TTC549 (cell line): ENCODE measurements at regions not wholly inside any gene's neighbourhood (a gene's known extent, or its start where the extent isn't known, plus 50 kb on each side); places are given as distances from the start of the nearest gene placed in this dataset.

Source experiments
- FAIRE-seq: peaks from 2 replicates; lab custom pipeline; 2012; peaks lifted over from hg19 to GRCh38; lab: Jason Lieb, UNC

GRCh38 chr20:20877079-20877478 lies 164.6 kb upstream of the RALGAPA2 start:
- no peak for FAIRE-seq

- FAIRE-seq: no peak
These were observed 163.3 kb upstream of the RALGAPA2 start for GRCh38 chr20:20875716-20876115.

GRCh38 chr20:20872428-20872827 lies 160.0 kb upstream of the RALGAPA2 start:
- no peak for FAIRE-seq

- no peak for FAIRE-seq
These were observed 156.8 kb upstream of the RALGAPA2 start for GRCh38 chr20:20869161-20869775.

- FAIRE-seq: no peak
These were observed 152.1 kb upstream of the RALGAPA2 start for GRCh38 chr20:20864351-20865096.

GRCh38 chr20:20860078-20860806 lies 147.8 kb upstream of the RALGAPA2 start:
- peak; percentile 39 for FAIRE-seq

GRCh38 chr20:20859510-20859909 lies 147.1 kb upstream of the RALGAPA2 start:
- no peak for FAIRE-seq

- FAIRE-seq: no peak
These were observed 144.5 kb upstream of the RALGAPA2 start for GRCh38 chr20:20856956-20857355.

GRCh38 chr20:20856306-20856705 lies 143.9 kb upstream of the RALGAPA2 start:
- no peak for FAIRE-seq

- FAIRE-seq: no peak
These were observed 138.9 kb upstream of the RALGAPA2 start for GRCh38 chr20:20851385-20851784.

GRCh38 chr20:20850407-20850806 lies 138.0 kb upstream of the RALGAPA2 start:
- FAIRE-seq: no peak

- no peak for FAIRE-seq
These were observed 136.7 kb upstream of the RALGAPA2 start for GRCh38 chr20:20849161-20849560.

- no peak for FAIRE-seq
These were observed 135.4 kb upstream of the RALGAPA2 start for GRCh38 chr20:20847814-20848213.

GRCh38 chr20:20843982-20844381 lies 131.5 kb upstream of the RALGAPA2 start:
- FAIRE-seq: no peak

- no peak for FAIRE-seq
These were observed 127.3 kb upstream of the RALGAPA2 start for GRCh38 chr20:20839771-20840170.

- no peak for FAIRE-seq
These were observed 125.2 kb upstream of the RALGAPA2 start for GRCh38 chr20:20837574-20838021.

- no peak for FAIRE-seq
These were observed 124.4 kb upstream of the RALGAPA2 start for GRCh38 chr20:20836836-20837235.

- FAIRE-seq: no peak
These were observed 123.5 kb upstream of the RALGAPA2 start for GRCh38 chr20:20835897-20836296.

- no peak for FAIRE-seq
These were observed 121.6 kb upstream of the RALGAPA2 start for GRCh38 chr20:20834008-20834407.

GRCh38 chr20:20832715-20833114 lies 120.3 kb upstream of the RALGAPA2 start:
- FAIRE-seq: no peak

- FAIRE-seq: no peak
These were observed 119.3 kb upstream of the RALGAPA2 start for GRCh38 chr20:20831794-20832193.

- FAIRE-seq: no peak
These were observed 117.2 kb upstream of the RALGAPA2 start for GRCh38 chr20:20829681-20830080.

GRCh38 chr20:20827992-20828597 lies 115.7 kb upstream of the RALGAPA2 start:
- no peak for FAIRE-seq
